Neutrophil (primary cell): ENCODE measurements at regions not wholly inside any gene's neighbourhood (a gene's known extent, or its start where the extent isn't known, plus 50 kb on each side); places are given as distances from the start of the nearest gene placed in this dataset.

Source experiments
- H3K27ac ChIP-seq: fragments of 200-600 bp; sonication (generic); 2 replicates; pipeline ENCODE4 v1.5.1; 2016; ENCODE audit warnings: mild to moderate bottlenecking, moderate library complexity
- H3K27me3 ChIP-seq: fragments of 200-600 bp; sonication (generic); 2 replicates; pipeline ENCODE4 v1.6.0; 2016; ENCODE audit warnings: mild to moderate bottlenecking
- H3K36me3 ChIP-seq: fragments of 200-600 bp; sonication (generic); 2 replicates; pipeline ENCODE4 v1.5.1; 2017
- H3K4me1 ChIP-seq, 2 experiments: fragments of 200-600 bp in 1 of 2; sonication (generic) in 1 of 2; 1 replicate in 1 of 2; 2 replicates in 1 of 2; pipeline versions ENCODE4 v1.5.1 to v1.6.1; 2013 to 2016; ENCODE audit warnings: low read depth in 1 of 2, low read length in 1 of 2, mild to moderate bottlenecking in 1 of 2, moderate library complexity in 1 of 2; ENCODE audit not compliant: control insufficient read depth in 1 of 2, insufficient read depth in 1 of 2
- H3K4me3 ChIP-seq, 2 experiments: fragments of 200-600 bp in 1 of 2; sonication (generic) in 1 of 2; 1 replicate in 1 of 2; 2 replicates in 1 of 2; pipeline ENCODE4 v1.5.1; 2013 to 2016; ENCODE audit warnings: low read depth in 1 of 2, low read length in 1 of 2, mild to moderate bottlenecking in 1 of 2, moderate library complexity in 1 of 2
- H3K9me3 ChIP-seq: fragments of 200-600 bp; sonication (generic); 2 replicates; pipeline ENCODE4 v1.5.1; 2016
- TF ChIP-seq, protein P1 (sequence below): fragments of 200-600 bp; sonication (generic); IDR thresholded peaks from 2 replicates; pipeline ENCODE4 v1.5.1; 2016; ENCODE audit warnings: antibody characterized with exemption

- H3K4me3 ChIP-seq, result no peak overlapping the region
- no peaks in the 10 kb centered on the region for H3K9me3 ChIP-seq
- TF ChIP-seq, protein P1, sequence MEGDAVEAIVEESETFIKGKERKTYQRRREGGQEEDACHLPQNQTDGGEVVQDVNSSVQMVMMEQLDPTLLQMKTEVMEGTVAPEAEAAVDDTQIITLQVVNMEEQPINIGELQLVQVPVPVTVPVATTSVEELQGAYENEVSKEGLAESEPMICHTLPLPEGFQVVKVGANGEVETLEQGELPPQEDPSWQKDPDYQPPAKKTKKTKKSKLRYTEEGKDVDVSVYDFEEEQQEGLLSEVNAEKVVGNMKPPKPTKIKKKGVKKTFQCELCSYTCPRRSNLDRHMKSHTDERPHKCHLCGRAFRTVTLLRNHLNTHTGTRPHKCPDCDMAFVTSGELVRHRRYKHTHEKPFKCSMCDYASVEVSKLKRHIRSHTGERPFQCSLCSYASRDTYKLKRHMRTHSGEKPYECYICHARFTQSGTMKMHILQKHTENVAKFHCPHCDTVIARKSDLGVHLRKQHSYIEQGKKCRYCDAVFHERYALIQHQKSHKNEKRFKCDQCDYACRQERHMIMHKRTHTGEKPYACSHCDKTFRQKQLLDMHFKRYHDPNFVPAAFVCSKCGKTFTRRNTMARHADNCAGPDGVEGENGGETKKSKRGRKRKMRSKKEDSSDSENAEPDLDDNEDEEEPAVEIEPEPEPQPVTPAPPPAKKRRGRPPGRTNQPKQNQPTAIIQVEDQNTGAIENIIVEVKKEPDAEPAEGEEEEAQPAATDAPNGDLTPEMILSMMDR, result no peak
- H3K27me3 ChIP-seq, result no peaks in the 10 kb centered on the region
- H3K4me1 ChIP-seq, result no peaks in the 10 kb centered on the region
- H3K27ac ChIP-seq, result no peak overlapping the region
- H3K36me3 ChIP-seq, result no peaks in the 10 kb centered on the region
These were observed 120.2 kb downstream of the OXSM start for GRCh38 chr3:25910105-25910504.

- no peaks in the 10 kb centered on the region for H3K9me3 ChIP-seq
- no peaks in the 10 kb centered on the region for H3K36me3 ChIP-seq
- no peak overlapping the region for H3K4me3 ChIP-seq
- TF ChIP-seq, protein P1, result no peak
- no peak overlapping the region for H3K27ac ChIP-seq
- no peaks in the 10 kb centered on the region for H3K4me1 ChIP-seq
- no peaks in the 10 kb centered on the region for H3K27me3 ChIP-seq
These were observed 121.1 kb downstream of the OXSM start for GRCh38 chr3:25910997-25911396.

DNA sequence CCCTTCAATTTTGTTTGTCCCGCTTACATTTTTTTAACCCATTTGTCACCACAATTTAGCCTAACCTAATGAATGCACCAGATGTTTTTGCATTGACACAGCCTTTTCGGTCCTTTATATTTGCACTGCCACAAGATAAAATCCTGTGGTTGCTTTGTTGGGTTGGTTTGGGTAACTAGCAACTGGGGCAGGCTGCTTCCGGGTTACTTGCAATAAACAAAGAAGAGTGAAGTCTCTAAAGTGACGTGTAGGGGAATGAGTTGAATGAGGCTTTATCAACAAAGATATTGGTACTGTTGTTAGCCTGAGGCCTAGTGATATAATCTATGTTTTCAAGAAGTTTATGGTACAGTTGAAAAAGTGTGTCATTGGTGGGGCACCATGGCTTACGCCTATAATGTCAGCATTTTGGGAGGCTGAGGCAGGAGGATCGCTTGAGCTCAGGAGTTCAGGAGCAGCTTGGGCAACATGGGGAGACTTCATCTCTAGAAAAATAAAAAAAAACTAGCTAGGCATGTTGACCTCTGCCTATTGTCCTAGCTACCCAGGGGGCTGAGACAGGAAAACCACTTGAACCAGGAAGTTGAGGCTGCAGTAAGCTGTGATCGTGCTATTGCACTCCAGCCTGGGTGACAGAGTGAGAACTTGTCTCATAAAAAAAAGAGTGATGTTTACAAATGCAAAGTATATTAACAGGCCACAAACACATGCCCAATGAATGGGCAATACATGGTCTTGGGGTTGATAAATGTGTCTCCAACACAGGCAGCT is 121.8 kb downstream of the OXSM start:
- Histone ChIP-seq H3K9me3 (no peaks in the 10 kb centered on the region), H3K4me1 (no peaks in the 10 kb centered on the region), H3K36me3 (no peaks in the 10 kb centered on the region), H3K4me3 (no peak overlapping the region), H3K27ac (no peak overlapping the region), H3K27me3 (no peaks in the 10 kb centered on the region)
- TF ChIP-seq, protein P1, result no peak

- no peaks in the 10 kb centered on the region for H3K27me3 ChIP-seq
- H3K36me3 ChIP-seq, result no peaks in the 10 kb centered on the region
- H3K9me3 ChIP-seq, result no peaks in the 10 kb centered on the region
These were observed 123.3 kb downstream of the OXSM start for GRCh38 chr3:25913179-25913578.

GRCh38 chr3:25915673-25916072 is 125.8 kb downstream of the OXSM start:
- no peaks in the 10 kb centered on the region for H3K36me3 ChIP-seq
- no peaks in the 10 kb centered on the region for H3K27me3 ChIP-seq

More at GRCh38 chr3:25913179-25913578, 123.3 kb downstream of the OXSM start:
- TF ChIP-seq, protein P1, result no peak
- H3K4me1 ChIP-seq, result no peaks in the 10 kb centered on the region
- H3K27ac ChIP-seq, result no peak overlapping the region
- H3K4me3 ChIP-seq, result no peak overlapping the region

More at GRCh38 chr3:25915673-25916072, 125.8 kb downstream of the OXSM start:
- Histone ChIP-seq H3K27ac (no peak overlapping the region), H3K4me1 (no peaks in the 10 kb centered on the region), H3K4me3 (no peak overlapping the region), H3K9me3 (no peaks in the 10 kb centered on the region)
- TF ChIP-seq, protein P1, result no peak
